K562 (cell line): ENCODE measurements at regions not wholly inside any gene's neighbourhood (a gene's known extent, or its start where the extent isn't known, plus 50 kb on each side); places are given as distances from the start of the nearest gene placed in this dataset.

ENCODE experiments used
- ATAC-seq: fragments of 200-7000 bp; cut with Tn5 transposase; 3 replicates; pipeline ENCODE4 v1.9.1; 2020; ENCODE audit warnings: moderate library complexity
- BruUV-seq: library from RNA; stranded (reverse); fragments of 400-500 nt; replicated peaks from 2 replicates; lab custom pipeline; 2021; lab: Mats Ljungman, UMichigan
- CTCF ChIA-PET: fragments of 300-600 bp; formaldehyde crosslinking; extraction: SDS; loops from one replicate; lab custom pipeline; 2021; ENCODE audit warnings: low intra/inter-chr PET ratio; lab: Yijun Ruan, JAX
- POLR2A ChIA-PET: fragments of 300-600, 350-650 bp; sonication (Branson Sonifier 250); formaldehyde crosslinking; extraction: SDS; loops from one replicate; lab custom pipeline; 2021; ENCODE audit warnings: antibody characterized with exemption, inconsistent platforms; lab: Yijun Ruan, JAX
- DNase-seq, 4 experiments: peaks; one replicate each; pipeline versions ENCODE4 v3.0.0 to v3.0.0-alpha.2; 2011 to 2018; ENCODE audit warnings: low spot score in 3 of 4, mixed read lengths in 3 of 4; ENCODE audit errors: extremely low read depth in 1 of 4
- FAIRE-seq: peaks from 2 replicates; lab custom pipeline; 2011; peaks lifted over from hg19 to GRCh38; lab: Jason Lieb, UNC
- H2AFZ ChIP-seq: 2 replicates; pipeline ENCODE4 v1.6.0; 2011; ENCODE audit warnings: low read depth, low read length, control low read depth, inconsistent platforms
- H3K27ac ChIP-seq: fragments of 200-600 bp; 3 replicates; pipeline ENCODE4 v1.8.0; 2011; ENCODE audit warnings: low read depth, mild to moderate bottlenecking, control low read depth, inconsistent platforms, low read length, moderate library complexity, mixed read lengths; ENCODE audit errors: extremely low read depth
- H3K27me3 ChIP-seq, 2 experiments: fragments of 300-600 bp in 1 of 2; 2 replicates in 1 of 2; 3 replicates in 1 of 2; pipeline versions ENCODE4 v1.6.0 to v1.8.0; 2011; ENCODE audit warnings: inconsistent platforms in 2 of 2, low read length in 2 of 2, mild to moderate bottlenecking in 1 of 2, mixed read lengths in 1 of 2, moderate library complexity in 1 of 2; ENCODE audit not compliant: control insufficient read depth in 2 of 2, insufficient read depth in 2 of 2
- H3K36me3 ChIP-seq: fragments of 300-600 bp; 3 replicates; pipeline ENCODE4 v1.8.0; 2011; ENCODE audit warnings: mild to moderate bottlenecking, low read length, inconsistent platforms; ENCODE audit not compliant: control insufficient read depth, insufficient read depth
- H3K4me1 ChIP-seq, 2 experiments: fragments of 200-600 bp in 1 of 2; replicated peaks in 1 of 2; 2 replicates in 1 of 2; 3 replicates in 1 of 2; pipeline versions ENCODE4 v1.5.1 to v1.8.0; 2011; ENCODE audit warnings: inconsistent platforms in 2 of 2, low read length in 2 of 2, mild to moderate bottlenecking in 1 of 2, mixed read lengths in 1 of 2, moderate library complexity in 1 of 2; ENCODE audit not compliant: control insufficient read depth in 2 of 2, insufficient read depth in 2 of 2
- H3K4me2 ChIP-seq: 2 replicates; pipeline ENCODE4 v1.6.1; 2011; ENCODE audit warnings: low read length, control low read depth, inconsistent platforms, mixed read lengths; ENCODE audit not compliant: insufficient read depth
- H3K4me3 ChIP-seq: fragments of 200-600 bp; sonication (generic), shearing (Covaris generic); 2 replicates; pipeline ENCODE4 v1.5.1; 2016; ENCODE audit warnings: control low read depth, inconsistent platforms
- H3K79me2 ChIP-seq: fragments of 200-600 bp; 3 replicates; pipeline ENCODE4 v1.8.0; 2011; ENCODE audit warnings: low read length, inconsistent platforms; ENCODE audit not compliant: control insufficient read depth, insufficient read depth
- H3K9ac ChIP-seq, 2 experiments: 2 replicates each; pipeline versions ENCODE4 v1.6.0 to v1.6.1; 2011; ENCODE audit warnings: low read depth in 2 of 2, low read length in 2 of 2, control low read depth in 1 of 2, inconsistent platforms in 1 of 2, mild to moderate bottlenecking in 1 of 2, mixed read lengths in 1 of 2; ENCODE audit not compliant: insufficient read depth in 1 of 2
- H3K9me1 ChIP-seq: one replicate; pipeline ENCODE4 v1.6.0; 2011; ENCODE audit warnings: inconsistent platforms, mild to moderate bottlenecking, low read length, moderate library complexity; ENCODE audit not compliant: control insufficient read depth, insufficient read depth
- H3K9me3 ChIP-seq: replicated peaks from 2 replicates; pipeline ENCODE4 v1.5.1; 2011; ENCODE audit warnings: low read depth, low read length, inconsistent platforms; ENCODE audit not compliant: control insufficient read depth, insufficient read depth
- H4K20me1 ChIP-seq: replicated peaks from 2 replicates; pipeline ENCODE4 v1.6.1; 2011; ENCODE audit warnings: low read length, inconsistent platforms, mixed read lengths; ENCODE audit not compliant: control insufficient read depth, insufficient read depth
- CREB1 ChIP-seq, 2 experiments: sonication (generic) in 1 of 2; formaldehyde crosslinking in 1 of 2; IDR thresholded peaks; 2 replicates each; pipeline versions ENCODE4 v1.6.1 to v1.8.0; 2012 to 2022; ENCODE audit warnings: inconsistent platforms in 1 of 2, mild to moderate bottlenecking in 1 of 2, missing genetic modification reagents in 1 of 2, moderate library complexity in 1 of 2
- ETV6 ChIP-seq, 3 experiments: fragments of 150-350 bp in 1 of 3; sonication (generic) in 1 of 3; formaldehyde crosslinking in 1 of 3; IDR thresholded peaks; 2 replicates each; pipeline versions ENCODE4 v1.6.1 to v1.8.0; 2014 to 2022; ENCODE audit warnings: borderline replicate concordance in 2 of 3, low read depth in 2 of 3, antibody characterized with exemption in 1 of 3, low read length in 1 of 3, mild to moderate bottlenecking in 1 of 3, missing genetic modification reagents in 1 of 3
- FOS ChIP-seq: IDR thresholded peaks from 3 replicates; pipeline ENCODE4 v1.6.1; 2011; ENCODE audit not compliant: insufficient read length; ENCODE audit errors: extremely low read depth
- GATAD2B ChIP-seq: fragments of 450-650 bp; IDR thresholded peaks from 2 replicates; pipeline ENCODE4 v1.6.1; 2017; ENCODE audit warnings: mild to moderate bottlenecking, borderline replicate concordance
- MTF1 ChIP-seq: fragments of 250-450 bp; sonication (Bioruptor Pico); IDR thresholded peaks from 2 replicates; pipeline ENCODE4 v1.9.0; 2021; ENCODE audit warnings: moderate library complexity, mild to moderate bottlenecking, inconsistent platforms, borderline replicate concordance
- NCOR1 ChIP-seq: fragments of 450-650 bp; IDR thresholded peaks from 2 replicates; pipeline ENCODE4 v1.6.1; 2016; ENCODE audit warnings: mild to moderate bottlenecking, moderate library complexity
- OTX1 ChIP-seq: fragments of 450-650 bp; formaldehyde crosslinking; IDR thresholded peaks from 2 replicates; pipeline ENCODE4 v1.4.0; 2022; ENCODE audit warnings: mild to moderate bottlenecking
- POLR2H ChIP-seq: IDR thresholded peaks from 2 replicates; pipeline ENCODE4 v1.6.1; 2016; ENCODE audit warnings: missing genetic modification characterization, low read depth, mild to moderate bottlenecking, control low read depth, missing compliant biosample characterization, moderate library complexity
- POU5F1 ChIP-seq: fragments of 150-350 bp; IDR thresholded peaks from 2 replicates; pipeline ENCODE4 v1.6.1; 2014; ENCODE audit warnings: borderline replicate concordance, low read length, low read depth, mild to moderate bottlenecking; ENCODE audit not compliant: partially characterized antibody
- SETDB1 ChIP-seq: IDR thresholded peaks from one replicate; pipeline ENCODE4 v1.6.1; 2012; ENCODE audit warnings: low read length, control low read depth, inconsistent platforms
- SIRT6 ChIP-seq: IDR thresholded peaks from one replicate; pipeline ENCODE4 v1.6.1; 2012; ENCODE audit warnings: low read depth, mild to moderate bottlenecking, control low read depth, inconsistent platforms, low read length, moderate library complexity
- SMAD3 ChIP-seq: fragments of 450-650 bp; formaldehyde crosslinking; conservative IDR thresholded peaks from 2 replicates; pipeline ENCODE4 v1.4.0; 2020; ENCODE audit warnings: mild to moderate bottlenecking
- ZFP36 ChIP-seq: fragments of 150-350 bp; IDR thresholded peaks from 2 replicates; pipeline ENCODE4 v1.6.1; 2018; ENCODE audit warnings: low read length, low read depth; ENCODE audit not compliant: partially characterized antibody
- ZNF3 ChIP-seq: fragments of 250-450 bp; sonication (Bioruptor Pico); IDR thresholded peaks from 2 replicates; pipeline ENCODE4 v1.5.0; 2021; ENCODE audit warnings: mild to moderate bottlenecking, moderate library complexity
- ZNF316 ChIP-seq: fragments of 450-650 bp; IDR thresholded peaks from 2 replicates; pipeline ENCODE4 v1.6.1; 2016
- in situ Hi-C: fragments of 300-500 bp; cut with MboI; formaldehyde crosslinking; loops from 4 replicates; pipeline ENCODE4 v1.15.0; 2018; ENCODE audit warnings: inconsistent platforms, mixed read lengths
- intact Hi-C: fragments of 100-400 bp; cut with micrococcal nuclease; formaldehyde crosslinking; loops from 2 replicates; pipeline ENCODE4 v1.14.2; 2022
- TF ChIP-seq, protein P1 (sequence below): fragments of 450-650 bp; formaldehyde crosslinking; conservative IDR thresholded peaks from 2 replicates; pipeline ENCODE4 v1.4.0; 2022; ENCODE audit warnings: mild to moderate bottlenecking, missing genetic modification characterization
- TF ChIP-seq, protein P2 (sequence below): sonication (generic); formaldehyde crosslinking; IDR thresholded peaks from 2 replicates; pipeline ENCODE4 v1.8.1; 2023; ENCODE audit warnings: mild to moderate bottlenecking, missing genetic modification reagents
- TF ChIP-seq, protein P3 (sequence below), 2 experiments: fragments of 450-650 bp in 1 of 2; sonication (generic) in 1 of 2; formaldehyde crosslinking in 1 of 2; IDR thresholded peaks in 1 of 2; conservative IDR thresholded peaks in 1 of 2; 2 replicates each; pipeline versions ENCODE4 v1.6.1 to v1.8.1; 2016 to 2023; ENCODE audit warnings: mild to moderate bottlenecking in 2 of 2, moderate library complexity in 2 of 2, inconsistent platforms in 1 of 2, missing genetic modification reagents in 1 of 2
- TF ChIP-seq, protein P4 (sequence below): fragments of 450-650 bp; IDR thresholded peaks from 2 replicates; pipeline ENCODE4 v1.6.1; 2017; ENCODE audit warnings: mild to moderate bottlenecking, moderate library complexity

DNA sequence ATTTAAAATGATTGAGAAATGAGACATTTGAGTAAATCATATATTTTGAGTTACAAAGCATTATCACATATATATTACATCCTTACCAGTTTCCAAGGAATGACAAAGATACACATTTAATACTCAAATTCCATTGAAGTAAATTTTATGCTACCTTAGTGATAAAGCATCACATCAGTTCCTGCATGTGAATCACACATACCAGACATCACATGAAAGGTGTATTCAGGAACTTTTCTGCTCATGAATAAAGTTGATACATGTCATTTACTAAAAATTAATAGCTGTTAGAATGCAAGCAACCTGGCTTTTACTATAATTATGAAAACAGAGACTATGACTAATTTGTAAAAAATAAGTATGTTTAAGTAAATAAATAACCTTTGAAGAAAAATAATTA is 548.8 kb upstream of the SLC39A10 start:
- Histone ChIP-seq H2AFZ (no peak overlapping the region), H3K27me3 (no peaks in the 10 kb centered on the region), H4K20me1 (no peaks in the 10 kb centered on the region), H3K79me2 (no peaks in the 10 kb centered on the region), H3K36me3 (no peaks in the 10 kb centered on the region), H3K9me1 (no peaks in the 10 kb centered on the region), H3K4me2 (no peak overlapping the region), H3K9ac (no peak overlapping the region), H3K4me3 (no peak overlapping the region), H3K4me1 (no peaks in the 10 kb centered on the region), H3K27ac (no peak overlapping the region), H3K9me3 (no peaks in the 10 kb centered on the region)
- BruUV-seq: no TSS peak
- intact Hi-C loops (no loop called here), in situ Hi-C loops (no loop called here)
- ChIA-PET POLR2A (no interaction called here), CTCF (no interaction called here)
- FAIRE-seq (no peak), DNase-seq (no peak), ATAC-seq (no peak)
- TF ChIP-seq, protein P1, sequence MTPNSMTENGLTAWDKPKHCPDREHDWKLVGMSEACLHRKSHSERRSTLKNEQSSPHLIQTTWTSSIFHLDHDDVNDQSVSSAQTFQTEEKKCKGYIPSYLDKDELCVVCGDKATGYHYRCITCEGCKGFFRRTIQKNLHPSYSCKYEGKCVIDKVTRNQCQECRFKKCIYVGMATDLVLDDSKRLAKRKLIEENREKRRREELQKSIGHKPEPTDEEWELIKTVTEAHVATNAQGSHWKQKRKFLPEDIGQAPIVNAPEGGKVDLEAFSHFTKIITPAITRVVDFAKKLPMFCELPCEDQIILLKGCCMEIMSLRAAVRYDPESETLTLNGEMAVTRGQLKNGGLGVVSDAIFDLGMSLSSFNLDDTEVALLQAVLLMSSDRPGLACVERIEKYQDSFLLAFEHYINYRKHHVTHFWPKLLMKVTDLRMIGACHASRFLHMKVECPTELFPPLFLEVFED: no peak
- TF ChIP-seq SETDB1: no peak
- no peak for TF ChIP-seq ZNF316
- no peak for TF ChIP-seq MTF1 (CRISPR knock-in tag)
- TF ChIP-seq SMAD3: no peak
- TF ChIP-seq, protein P2, sequence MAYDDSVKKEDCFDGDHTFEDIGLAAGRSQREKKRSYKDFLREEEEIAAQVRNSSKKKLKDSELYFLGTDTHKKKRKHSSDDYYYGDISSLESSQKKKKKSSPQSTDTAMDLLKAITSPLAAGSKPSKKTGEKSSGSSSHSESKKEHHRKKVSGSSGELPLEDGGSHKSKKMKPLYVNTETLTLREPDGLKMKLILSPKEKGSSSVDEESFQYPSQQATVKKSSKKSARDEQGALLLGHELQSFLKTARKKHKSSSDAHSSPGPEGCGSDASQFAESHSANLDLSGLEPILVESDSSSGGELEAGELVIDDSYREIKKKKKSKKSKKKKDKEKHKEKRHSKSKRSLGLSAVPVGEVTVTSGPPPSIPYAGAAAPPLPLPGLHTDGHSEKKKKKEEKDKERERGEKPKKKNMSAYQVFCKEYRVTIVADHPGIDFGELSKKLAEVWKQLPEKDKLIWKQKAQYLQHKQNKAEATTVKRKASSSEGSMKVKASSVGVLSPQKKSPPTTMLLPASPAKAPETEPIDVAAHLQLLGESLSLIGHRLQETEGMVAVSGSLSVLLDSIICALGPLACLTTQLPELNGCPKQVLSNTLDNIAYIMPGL (CRISPR knock-in tag): no peak
- TF ChIP-seq CREB1 (IDR thresholded peaks at IDR 0.05): no peak
- no peak for TF ChIP-seq CREB1 (CRISPR knock-in tag; IDR thresholded peaks at IDR 0.05)
- TF ChIP-seq ETV6 (IDR thresholded peaks at IDR 0.05; ENCODE audit: borderline replicate concordance in 1 of 2, low read depth in 2 of 2, low read length in 1 of 2): no peak
- TF ChIP-seq ETV6 (CRISPR knock-in tag; IDR thresholded peaks at IDR 0.05; ENCODE audit: borderline replicate concordance): no peak
- no peak for TF ChIP-seq GATAD2B
- TF ChIP-seq POLR2H (tag): no peak
- no peak for TF ChIP-seq SIRT6
- TF ChIP-seq, protein P3, sequence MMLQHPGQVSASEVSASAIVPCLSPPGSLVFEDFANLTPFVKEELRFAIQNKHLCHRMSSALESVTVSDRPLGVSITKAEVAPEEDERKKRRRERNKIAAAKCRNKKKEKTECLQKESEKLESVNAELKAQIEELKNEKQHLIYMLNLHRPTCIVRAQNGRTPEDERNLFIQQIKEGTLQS (IDR thresholded peaks at IDR 0.05): no peak
- TF ChIP-seq, protein P3 (CRISPR knock-in tag; conservative IDR thresholded peaks at IDR 0.05): no peak
- no peak for TF ChIP-seq ZFP36
- no peak for TF ChIP-seq ZNF3 (CRISPR knock-in tag)
- TF ChIP-seq, protein P4, sequence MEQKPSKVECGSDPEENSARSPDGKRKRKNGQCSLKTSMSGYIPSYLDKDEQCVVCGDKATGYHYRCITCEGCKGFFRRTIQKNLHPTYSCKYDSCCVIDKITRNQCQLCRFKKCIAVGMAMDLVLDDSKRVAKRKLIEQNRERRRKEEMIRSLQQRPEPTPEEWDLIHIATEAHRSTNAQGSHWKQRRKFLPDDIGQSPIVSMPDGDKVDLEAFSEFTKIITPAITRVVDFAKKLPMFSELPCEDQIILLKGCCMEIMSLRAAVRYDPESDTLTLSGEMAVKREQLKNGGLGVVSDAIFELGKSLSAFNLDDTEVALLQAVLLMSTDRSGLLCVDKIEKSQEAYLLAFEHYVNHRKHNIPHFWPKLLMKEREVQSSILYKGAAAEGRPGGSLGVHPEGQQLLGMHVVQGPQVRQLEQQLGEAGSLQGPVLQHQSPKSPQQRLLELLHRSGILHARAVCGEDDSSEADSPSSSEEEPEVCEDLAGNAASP: no peak
- TF ChIP-seq FOS: no peak
- no peak for TF ChIP-seq NCOR1
- TF ChIP-seq POU5F1: no peak
- TF ChIP-seq OTX1: no peak
